ENCODE measurements at regions not wholly inside any gene's neighbourhood (a gene's known extent, or its start where the extent isn't known, plus 50 kb on each side); places are given as distances from the start of the nearest gene placed in this dataset.
A peak's percentile ranks its signal among the peaks of the same experiment; 100 is the strongest.
"Not testable (repeated sequence)": the region's sequence is repeated elsewhere in the genome, so short reads cannot be mapped to it uniquely, and the experiment has no call there.

GRCh38 chr18:8501044-8501443 is 108.2 kb upstream of the RAB12 start:
- peak; percentile 39 for DNase-seq

GRCh38 chr18:8503248-8503647 is 106.0 kb upstream of the RAB12 start:
- DNase-seq: peak; percentile 63

GRCh38 chr18:8504424-8504823 is 104.8 kb upstream of the RAB12 start:
- DNase-seq: no peak

GRCh38 chr18:8504880-8505435 is 104.3 kb upstream of the RAB12 start:
- peak; percentile 16 for DNase-seq

GRCh38 chr18:8506251-8507049 is 102.8 kb upstream of the RAB12 start:
- DNase-seq: no peak

- no peak for DNase-seq
These were observed 101.9 kb upstream of the RAB12 start for GRCh38 chr18:8507361-8507760.

- DNase-seq: no peak
These were observed 101.1 kb upstream of the RAB12 start for GRCh38 chr18:8507915-8508705.

- no peak for DNase-seq
These were observed 96.0 kb upstream of the RAB12 start for GRCh38 chr18:8513249-8513648.

GRCh38 chr18:8514409-8514808 is 94.8 kb upstream of the RAB12 start:
- DNase-seq: no peak

- no peak for DNase-seq
These were observed 93.9 kb upstream of the RAB12 start for GRCh38 chr18:8515142-8515865.

GRCh38 chr18:8516371-8517250 is 92.6 kb upstream of the RAB12 start:
- DNase-seq: no peak

- no peak for DNase-seq
These were observed 92.0 kb upstream of the RAB12 start for GRCh38 chr18:8517276-8517675.

GRCh38 chr18:8519102-8519501 is 90.1 kb upstream of the RAB12 start:
- peak; percentile 94 for DNase-seq

- no peak for DNase-seq
These were observed 89.0 kb upstream of the RAB12 start for GRCh38 chr18:8520266-8520665.

GRCh38 chr18:8522756-8523155 is 86.5 kb upstream of the RAB12 start:
- no peak for DNase-seq

GRCh38 chr18:8525692-8526091 is 83.5 kb upstream of the RAB12 start:
- DNase-seq: no peak

GRCh38 chr18:8526332-8526731 is 82.9 kb upstream of the RAB12 start:
- no peak for DNase-seq

- no peak for DNase-seq
These were observed 79.6 kb upstream of the RAB12 start for GRCh38 chr18:8529609-8530008.

- not testable (repeated sequence) for DNase-seq
These were observed 78.2 kb upstream of the RAB12 start for GRCh38 chr18:8531084-8531483.

- DNase-seq: peak; percentile 23
These were observed 73.0 kb upstream of the RAB12 start for GRCh38 chr18:8536231-8536630.

GRCh38 chr18:8536922-8537321 is 72.3 kb upstream of the RAB12 start:
- peak; percentile 49 for DNase-seq

- peak; percentile 76 for DNase-seq
These were observed 71.8 kb upstream of the RAB12 start for GRCh38 chr18:8537400-8537799.
